Lower leg skin (tissue), 4 donors: ENCODE measurements at regions not wholly inside any gene's neighbourhood (a gene's known extent, or its start where the extent isn't known, plus 50 kb on each side); places are given as distances from the start of the nearest gene placed in this dataset.

Source experiments
- DNase-seq, 2 donors: peaks; one replicate each; pipeline ENCODE4 v3.0.0-alpha.2; 2019; ENCODE audit warnings: low spot score in 2 of 2
- H3K4me3 ChIP-seq: fragments of 200-600 bp; sonication (generic); 2 replicates; pipeline ENCODE4 v1.5.1; 2017; ENCODE audit warnings: mild to moderate bottlenecking, low read depth; ENCODE audit not compliant: poor library complexity, severe bottlenecking
- POLR2A ChIP-seq, 2 donors: fragments of 450-650 bp; IDR thresholded peaks; one replicate each; pipeline ENCODE4 v1.6.1; 2016 to 2017; ENCODE audit warnings: antibody characterized with exemption in 2 of 2, mild to moderate bottlenecking in 1 of 2, moderate library complexity in 1 of 2
- WGBS, 2 donors: methylation state at CpG; one replicate each; pipeline ENCODE4 v1.1.5; 2018; 5-methylcytosine and 5-hydroxymethylcytosine counted together
- intact Hi-C: fragments of 100-400 bp; cut with DNase I; formaldehyde crosslinking; loops from one replicate; pipeline ENCODE4 v1.15.0; 2023; ENCODE audit warnings: low total_unique reads
- TF ChIP-seq, protein P1 (sequence below), 3 donors: fragments of 450-650 bp; IDR thresholded peaks; one replicate each; pipeline ENCODE4 v1.5.1; 2016; ENCODE audit warnings: antibody characterized with exemption in 3 of 3, mild to moderate bottlenecking in 3 of 3, moderate library complexity in 2 of 3

DNA sequence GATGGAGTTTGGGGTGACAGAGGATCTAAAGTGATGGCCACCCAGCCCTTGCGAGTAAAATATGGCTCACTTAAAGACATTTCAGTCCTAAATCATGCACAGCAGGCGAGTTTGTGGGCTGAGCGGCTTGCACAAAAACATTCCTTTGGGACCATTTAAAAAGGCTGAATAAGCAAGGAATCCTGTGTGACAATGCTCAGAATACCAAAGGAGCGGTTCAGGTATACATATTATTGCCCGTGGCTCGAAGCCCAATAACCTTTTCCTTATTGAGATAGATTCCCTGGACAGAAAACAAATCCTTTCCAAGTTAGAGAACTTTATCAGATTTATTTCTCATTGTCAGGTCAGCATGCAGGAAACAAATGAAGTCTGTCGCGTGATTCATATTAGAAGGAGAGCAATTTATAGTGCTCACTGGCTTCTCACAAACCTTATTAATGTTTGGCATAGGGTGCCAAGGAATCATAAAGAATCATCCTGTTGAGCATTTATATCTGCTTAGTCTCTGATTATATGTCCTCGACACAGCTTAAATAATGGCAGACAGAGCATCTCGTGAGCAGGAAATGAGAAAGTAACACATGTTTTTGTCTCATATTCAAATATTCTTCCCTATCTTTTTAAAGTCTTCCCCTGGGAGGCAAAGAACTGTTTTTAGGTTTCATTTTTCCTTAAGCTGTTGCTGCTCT is 121.3 kb downstream of the TRMT11 start:
- intact Hi-C loops: no loop called here
- no peak for DNase-seq
- WGBS, 2 donors: 60 to 68% methylated on average over 10 of the region's 10 CpGs
- TF ChIP-seq POLR2A (IDR thresholded peaks at IDR 0.05): no peak
- TF ChIP-seq, protein P1, sequence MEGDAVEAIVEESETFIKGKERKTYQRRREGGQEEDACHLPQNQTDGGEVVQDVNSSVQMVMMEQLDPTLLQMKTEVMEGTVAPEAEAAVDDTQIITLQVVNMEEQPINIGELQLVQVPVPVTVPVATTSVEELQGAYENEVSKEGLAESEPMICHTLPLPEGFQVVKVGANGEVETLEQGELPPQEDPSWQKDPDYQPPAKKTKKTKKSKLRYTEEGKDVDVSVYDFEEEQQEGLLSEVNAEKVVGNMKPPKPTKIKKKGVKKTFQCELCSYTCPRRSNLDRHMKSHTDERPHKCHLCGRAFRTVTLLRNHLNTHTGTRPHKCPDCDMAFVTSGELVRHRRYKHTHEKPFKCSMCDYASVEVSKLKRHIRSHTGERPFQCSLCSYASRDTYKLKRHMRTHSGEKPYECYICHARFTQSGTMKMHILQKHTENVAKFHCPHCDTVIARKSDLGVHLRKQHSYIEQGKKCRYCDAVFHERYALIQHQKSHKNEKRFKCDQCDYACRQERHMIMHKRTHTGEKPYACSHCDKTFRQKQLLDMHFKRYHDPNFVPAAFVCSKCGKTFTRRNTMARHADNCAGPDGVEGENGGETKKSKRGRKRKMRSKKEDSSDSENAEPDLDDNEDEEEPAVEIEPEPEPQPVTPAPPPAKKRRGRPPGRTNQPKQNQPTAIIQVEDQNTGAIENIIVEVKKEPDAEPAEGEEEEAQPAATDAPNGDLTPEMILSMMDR (IDR thresholded peaks at IDR 0.05): no peak
- H3K4me3 ChIP-seq: no peak overlapping the region

DNA sequence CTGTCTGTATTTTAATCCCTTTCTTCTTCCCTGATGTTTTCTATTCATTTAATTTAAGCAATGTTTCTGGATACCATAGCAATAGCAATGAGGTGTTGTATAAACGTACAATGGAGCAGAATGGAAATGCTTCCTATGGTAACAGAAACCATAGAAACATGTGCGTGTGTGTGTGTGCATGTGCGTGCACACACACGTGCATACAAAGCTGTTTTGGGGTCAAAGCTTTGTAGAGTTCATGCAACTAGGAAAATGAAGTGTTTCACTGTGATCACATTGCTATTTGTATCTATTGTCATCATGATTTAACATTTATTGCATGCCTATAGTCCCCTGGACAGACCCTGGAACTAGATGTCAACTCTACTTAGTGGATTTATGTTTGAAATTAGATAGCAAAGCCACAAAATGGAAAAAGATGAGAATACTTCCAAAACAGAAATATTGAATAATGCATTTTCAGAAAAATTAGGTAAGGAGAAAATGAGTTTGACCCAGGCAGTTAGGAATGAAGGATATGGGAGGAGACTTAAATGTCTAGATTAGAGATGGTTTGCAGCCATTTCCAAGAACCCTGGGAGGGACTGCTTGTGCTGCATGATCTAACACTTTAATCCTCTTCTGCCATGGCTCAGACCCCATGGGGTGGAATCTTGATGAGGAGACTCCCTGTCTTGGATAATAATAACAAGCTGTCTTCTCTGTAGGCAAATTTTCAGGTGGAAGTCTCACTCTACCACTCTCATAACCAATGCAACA is 124.4 kb downstream of the TRMT11 start:
- intact Hi-C loops: no loop called here
- no peak overlapping the region for H3K4me3 ChIP-seq
- TF ChIP-seq, protein P1 (IDR thresholded peaks at IDR 0.05): no peak
- no peak for TF ChIP-seq POLR2A (IDR thresholded peaks at IDR 0.05)
- 86 to 95% methylated on average over 4 of the region's 4 CpGs for WGBS, 2 donors
- DNase-seq: no peak

DNA sequence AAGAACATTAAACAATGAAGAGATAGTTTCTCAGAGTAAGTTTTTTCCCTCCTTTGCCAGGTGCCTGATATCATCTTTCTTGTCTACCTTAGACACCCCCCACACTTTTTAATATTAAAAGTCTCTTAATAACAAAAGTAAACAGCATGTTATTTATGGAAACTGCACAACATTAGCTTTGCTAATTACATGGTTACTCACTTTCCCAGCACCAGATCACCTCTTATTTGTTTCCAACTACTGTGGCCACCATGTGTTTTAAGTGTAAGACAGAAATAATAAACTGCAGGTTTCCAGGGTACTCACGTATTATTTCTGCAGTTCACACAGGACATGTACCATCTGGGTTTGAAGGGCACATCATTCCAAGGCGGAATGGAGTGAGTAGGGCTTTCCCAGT is 125.0 kb downstream of the TRMT11 start:
- H3K4me3 ChIP-seq: no peak overlapping the region
- TF ChIP-seq, protein P1 (IDR thresholded peaks at IDR 0.05): no peak
- TF ChIP-seq POLR2A (IDR thresholded peaks at IDR 0.05): no peak
- no peak for DNase-seq
- 87% methylated on average over 2 of the region's 2 CpGs for WGBS, 2 donors
- intact Hi-C loops: no loop called here

DNA sequence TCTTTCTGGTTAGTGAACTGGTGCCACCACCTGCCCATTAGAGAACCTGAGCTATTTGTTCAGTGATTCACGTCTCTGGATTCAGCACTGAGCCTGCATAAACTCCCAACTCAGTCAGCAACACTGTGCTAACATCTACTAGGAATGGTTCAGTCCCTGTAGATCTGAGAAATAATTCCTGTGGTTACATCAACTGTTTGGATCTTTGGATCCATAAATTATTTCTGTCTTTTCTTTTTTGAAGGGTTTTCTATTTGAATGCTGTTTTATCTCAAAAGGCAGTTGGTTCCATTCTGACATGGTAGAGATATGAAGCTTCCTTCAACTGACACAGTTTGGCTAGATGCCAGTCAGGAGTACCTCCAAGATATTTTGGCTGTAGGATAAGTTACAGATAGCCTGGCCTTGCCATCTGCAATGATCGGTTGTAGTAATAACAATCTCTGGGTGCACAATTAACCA is 125.9 kb downstream of the TRMT11 start:
- no peak for DNase-seq
- TF ChIP-seq, protein P1 (IDR thresholded peaks at IDR 0.05): no peak
- no peak for TF ChIP-seq POLR2A (IDR thresholded peaks at IDR 0.05)
- intact Hi-C loops: no loop called here
- WGBS, 2 donors: 47 to 54% methylated on average over 2 of the region's 2 CpGs
- H3K4me3 ChIP-seq: no peak overlapping the region

DNA sequence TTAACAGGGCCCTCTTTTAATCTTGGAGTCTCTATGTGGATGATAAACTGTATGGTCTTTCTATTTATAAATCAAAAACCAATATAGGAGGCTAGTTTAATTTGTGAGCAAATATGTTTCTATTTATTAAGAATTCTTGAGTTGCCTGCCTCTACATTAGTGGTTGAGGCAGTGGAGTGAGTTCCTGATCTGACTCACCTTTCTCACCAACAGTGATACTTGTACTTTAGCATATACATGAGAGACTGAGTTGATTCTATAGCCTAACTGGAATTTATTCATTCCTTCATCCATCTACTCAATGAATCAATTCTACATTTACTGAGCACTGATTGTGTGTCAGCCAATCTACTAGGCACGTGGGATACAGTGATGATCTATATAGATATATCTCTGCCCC is 126.9 kb downstream of the TRMT11 start:
- 91 to 93% methylated on average over 1 of the region's 1 CpG for WGBS, 2 donors
- intact Hi-C loops: no loop called here
- H3K4me3 ChIP-seq: no peak overlapping the region
- TF ChIP-seq, protein P1 (IDR thresholded peaks at IDR 0.05): no peak
- TF ChIP-seq POLR2A (IDR thresholded peaks at IDR 0.05): no peak
- DNase-seq: no peak
